Chondrocyte (in vitro differentiated cells): ENCODE measurements at regions not wholly inside any gene's neighbourhood (a gene's known extent, or its start where the extent isn't known, plus 50 kb on each side); places are given as distances from the start of the nearest gene placed in this dataset.

Experiments used
- DNase-seq: peaks from one replicate; pipeline ENCODE4 v3.0.0; 2021; ENCODE audit warnings: mixed read lengths, low spot score
- H3K27ac Mint-ChIP-seq: one replicate; pipeline ENCODE4 v1.8.0; 2021; ENCODE audit warnings: mild to moderate bottlenecking, moderate library complexity, mixed read lengths; ENCODE audit not compliant: unreplicated experiment
- H3K27me3 Mint-ChIP-seq: 2 replicates; pipeline ENCODE4 v1.8.0; 2021; ENCODE audit warnings: low read depth, mixed read lengths
- H3K36me3 Mint-ChIP-seq: 2 replicates; pipeline ENCODE4 v1.8.0; 2021; ENCODE audit warnings: low read depth, mixed read lengths
- H3K4me1 Mint-ChIP-seq: 2 replicates; pipeline ENCODE4 v1.8.0; 2021; ENCODE audit warnings: low read depth, mild to moderate bottlenecking, mixed read lengths
- H3K4me3 Mint-ChIP-seq: one replicate; pipeline ENCODE4 v1.8.0; 2021; ENCODE audit warnings: mild to moderate bottlenecking, moderate library complexity, mixed read lengths; ENCODE audit not compliant: unreplicated experiment
- H3K9me3 Mint-ChIP-seq: 2 replicates; pipeline ENCODE4 v1.8.0; 2021; ENCODE audit warnings: low read depth, mixed read lengths
- CTCF ChIP-seq: fragments of 200-600 bp; sonication (generic); IDR thresholded peaks from 2 replicates; pipeline ENCODE4 v1.5.0; 2021; ENCODE audit warnings: antibody characterized with exemption, mild to moderate bottlenecking, moderate library complexity

GRCh38 chr4:178633263-178633662 is 1191.0 kb upstream of the AGA start:
- peak; percentile 23 for TF ChIP-seq CTCF
- H3K36me3 Mint-ChIP-seq, result no peaks in the 10 kb centered on the region
- no peak overlapping the region for H3K4me3 Mint-ChIP-seq
- no peaks in the 10 kb centered on the region for H3K9me3 Mint-ChIP-seq
- no peak overlapping the region for H3K27ac Mint-ChIP-seq
- no peaks in the 10 kb centered on the region for H3K4me1 Mint-ChIP-seq
- H3K27me3 Mint-ChIP-seq, result no peaks in the 10 kb centered on the region
- no peak for DNase-seq

GRCh38 chr4:178664621-178665020 is 1222.4 kb upstream of the AGA start:
- Mint-ChIP-seq H3K27ac (no peak overlapping the region), H3K9me3 (peaks cover 2% of the 10 kb centered on the region), H3K36me3 (no peaks in the 10 kb centered on the region), H3K4me3 (no peak overlapping the region), H3K4me1 (no peaks in the 10 kb centered on the region), H3K27me3 (no peaks in the 10 kb centered on the region)
- no peak for TF ChIP-seq CTCF
- DNase-seq, result no peak

GRCh38 chr4:178665916-178666315 is 1223.7 kb upstream of the AGA start:
- TF ChIP-seq CTCF, result no peak
- H3K4me3 Mint-ChIP-seq, result no peak overlapping the region
- no peaks in the 10 kb centered on the region for H3K27me3 Mint-ChIP-seq
- DNase-seq, result no peak
- H3K27ac Mint-ChIP-seq, result no peak overlapping the region
- H3K9me3 Mint-ChIP-seq, result peaks cover 8% of the 10 kb centered on the region
- H3K36me3 Mint-ChIP-seq, result no peaks in the 10 kb centered on the region
- H3K4me1 Mint-ChIP-seq, result no peaks in the 10 kb centered on the region

GRCh38 chr4:178671766-178672165 is 1229.5 kb upstream of the AGA start:
- Mint-ChIP-seq H3K27me3 (no peaks in the 10 kb centered on the region), H3K36me3 (no peaks in the 10 kb centered on the region), H3K27ac (no peak overlapping the region), H3K4me1 (no peaks in the 10 kb centered on the region), H3K9me3 (peaks cover 8% of the 10 kb centered on the region), H3K4me3 (no peak overlapping the region)
- no peak for TF ChIP-seq CTCF
- DNase-seq, result no peak

GRCh38 chr4:178672512-178672911 is 1230.3 kb upstream of the AGA start:
- Mint-ChIP-seq H3K27ac (no peak overlapping the region), H3K9me3 (peaks cover 8% of the 10 kb centered on the region), H3K27me3 (no peaks in the 10 kb centered on the region), H3K4me1 (no peaks in the 10 kb centered on the region), H3K36me3 (no peaks in the 10 kb centered on the region), H3K4me3 (no peak overlapping the region)
- DNase-seq, result no peak
- no peak for TF ChIP-seq CTCF
